Iris pigment epithelial cell (primary cell): ENCODE measurements at regions not wholly inside any gene's neighbourhood (a gene's known extent, or its start where the extent isn't known, plus 50 kb on each side); places are given as distances from the start of the nearest gene placed in this dataset.
"Not testable (repeated sequence)": the region's sequence is repeated elsewhere in the genome, so short reads cannot be mapped to it uniquely, and the experiment has no call there.

Experiments
- DNase-seq: peaks from one replicate; pipeline ENCODE4 v3.0.0-alpha.2; 2011; ENCODE audit warnings: low read depth

DNA sequence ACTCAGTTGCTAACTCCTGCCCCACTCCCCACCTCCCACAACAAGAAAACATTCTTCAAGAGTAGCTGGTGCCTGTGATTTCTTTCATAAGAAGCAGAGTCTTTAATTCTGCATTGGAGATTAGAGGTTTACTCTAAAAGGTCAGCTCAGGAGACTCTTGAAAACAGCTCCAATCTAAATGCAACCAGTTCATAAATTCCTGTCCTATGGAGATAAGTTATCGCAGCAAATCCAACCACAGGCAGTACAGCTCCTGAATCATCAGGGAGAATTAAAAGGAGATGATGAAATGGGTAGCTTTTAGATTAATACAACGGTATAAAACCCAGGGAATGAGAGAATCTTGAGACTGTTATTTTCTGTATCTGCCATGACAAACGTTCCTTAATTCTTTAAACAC, 130.7 kb downstream of the SOCS6 start:
- DNase-seq: peak; percentile 87

DNA sequence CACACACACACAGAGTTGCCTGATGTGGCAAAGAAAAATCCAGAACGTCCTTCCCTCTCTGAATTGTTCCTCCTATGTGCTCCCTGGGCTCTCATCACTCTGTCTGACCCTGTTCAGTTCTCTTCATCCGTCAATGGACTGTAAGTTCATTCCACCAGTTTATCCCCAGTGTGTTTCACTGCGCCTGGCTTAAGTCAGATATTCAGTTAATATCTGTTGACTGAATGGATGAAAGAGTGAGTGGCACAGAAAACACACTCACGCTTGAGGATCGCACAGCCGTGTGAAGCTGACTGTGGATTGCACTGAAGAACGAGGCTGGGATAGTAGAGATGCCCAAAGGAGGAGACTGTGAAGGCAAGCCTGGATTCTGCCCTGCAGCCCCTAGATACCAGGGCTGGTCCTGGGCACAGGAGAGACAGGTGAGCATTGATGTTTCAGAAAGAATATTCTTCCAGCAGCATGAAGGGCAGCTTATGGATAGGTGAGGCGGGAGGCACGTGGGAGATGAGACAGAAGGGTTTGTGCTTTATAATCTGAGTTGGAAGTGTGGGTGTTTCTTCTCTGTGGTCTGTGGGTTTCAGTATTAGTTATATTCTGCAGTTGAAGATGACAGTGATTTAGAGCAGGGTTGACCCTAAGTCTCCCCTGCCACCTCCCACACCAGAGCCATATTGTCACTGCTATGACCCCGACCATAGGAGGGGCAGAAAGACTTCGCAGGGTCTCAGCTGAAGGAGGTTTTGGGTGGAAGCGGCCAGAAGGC, 129.9 kb downstream of the SOCS6 start:
- no peak for DNase-seq

DNA sequence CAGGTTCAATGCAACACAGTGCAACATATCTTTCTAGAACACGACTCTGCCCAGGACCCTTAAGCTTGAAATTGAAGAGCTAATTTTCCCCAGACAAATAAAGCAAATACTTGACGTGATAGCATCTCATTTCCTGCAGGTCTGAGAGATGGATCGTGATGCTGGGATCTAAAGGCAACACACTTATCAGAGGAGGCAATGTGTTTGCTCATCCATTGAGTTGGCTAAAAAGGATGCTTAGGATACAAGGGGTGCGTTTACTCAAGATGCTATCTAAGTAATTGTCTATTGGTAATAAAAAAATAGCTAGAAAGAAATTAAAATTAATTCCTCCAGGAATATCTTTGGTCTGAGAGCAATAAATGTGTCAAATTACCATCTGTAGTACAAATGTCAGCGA, 129.0 kb downstream of the SOCS6 start:
- no peak for DNase-seq

DNA sequence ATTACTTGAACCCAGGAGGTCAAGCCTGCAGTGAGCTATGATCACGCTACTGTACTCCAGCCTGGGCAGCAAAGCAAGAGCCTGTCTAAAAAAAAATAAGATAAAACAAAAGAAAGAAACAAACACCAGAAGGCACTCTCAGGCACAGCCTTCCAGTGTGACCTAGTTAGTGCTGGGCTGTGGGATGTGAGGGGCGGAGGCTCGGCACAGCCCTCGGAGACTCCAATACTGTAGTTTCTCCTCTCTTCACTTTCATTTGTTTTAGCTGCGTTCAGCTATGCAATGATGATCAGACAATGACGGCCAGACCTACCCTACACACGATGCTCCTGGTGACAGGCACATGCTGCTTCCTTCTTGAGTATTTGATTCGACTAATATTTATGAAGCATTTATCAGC, 127.7 kb downstream of the SOCS6 start:
- no peak for DNase-seq

DNA sequence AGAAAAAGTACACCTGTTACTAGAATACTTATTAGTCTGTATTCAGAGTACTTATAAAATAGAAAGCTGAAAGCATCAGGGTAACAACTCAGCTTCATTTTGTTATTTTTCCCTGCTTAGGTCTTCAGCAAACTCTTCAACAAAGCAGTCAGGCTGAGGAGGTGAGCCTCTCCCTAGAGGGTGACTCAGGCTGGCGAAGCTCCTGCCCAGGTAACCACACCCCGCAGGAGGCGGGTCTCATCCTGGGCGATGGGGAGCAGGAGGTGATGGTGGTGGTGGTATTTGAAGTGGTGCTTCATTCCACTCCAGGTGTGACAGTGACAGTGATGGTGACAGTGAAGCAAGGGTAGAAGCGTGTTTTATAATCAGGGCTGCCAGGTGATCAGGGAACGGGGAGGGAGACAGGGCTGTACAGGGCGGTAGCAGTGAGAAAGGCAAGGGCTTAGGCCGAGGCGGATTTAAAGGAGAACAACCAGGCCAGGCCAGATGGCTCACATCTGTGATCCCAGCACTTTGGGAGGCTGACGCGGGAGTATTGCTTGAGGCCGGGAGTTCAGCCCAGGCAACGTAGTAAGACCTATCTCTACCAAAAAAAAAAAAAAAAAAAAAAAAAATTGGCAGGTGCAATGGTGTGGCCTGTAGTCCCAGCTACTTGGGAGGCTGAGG, 127.1 kb downstream of the SOCS6 start:
- no peak for DNase-seq

DNA sequence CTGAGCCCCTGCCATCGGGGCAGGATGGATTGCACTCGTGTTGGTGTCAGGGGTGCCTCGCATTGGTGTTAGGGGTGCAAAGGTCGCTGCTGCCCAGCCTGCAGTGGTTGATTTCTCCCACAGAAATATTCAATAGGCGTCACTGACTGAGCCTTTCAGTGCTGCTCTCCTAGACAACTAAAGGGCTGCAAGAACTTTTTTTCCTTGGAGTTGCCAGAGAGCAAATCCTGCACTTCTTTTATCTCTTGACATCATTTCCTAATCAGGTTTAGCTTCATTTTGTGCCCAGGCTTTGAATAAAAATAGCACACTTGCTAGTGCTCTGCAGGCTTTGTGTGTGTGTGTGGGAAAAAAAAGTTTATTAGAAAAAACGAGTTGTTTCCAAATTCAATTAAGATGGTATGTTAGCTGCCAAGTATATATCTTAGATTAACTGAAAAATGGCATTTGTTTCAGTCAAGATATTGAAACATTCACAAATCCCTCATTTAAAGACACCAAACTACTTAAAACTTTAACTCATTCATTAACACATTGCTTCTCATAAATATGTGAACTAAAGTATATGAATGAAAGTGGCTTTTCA, 125.6 kb downstream of the SOCS6 start:
- DNase-seq: no peak

DNA sequence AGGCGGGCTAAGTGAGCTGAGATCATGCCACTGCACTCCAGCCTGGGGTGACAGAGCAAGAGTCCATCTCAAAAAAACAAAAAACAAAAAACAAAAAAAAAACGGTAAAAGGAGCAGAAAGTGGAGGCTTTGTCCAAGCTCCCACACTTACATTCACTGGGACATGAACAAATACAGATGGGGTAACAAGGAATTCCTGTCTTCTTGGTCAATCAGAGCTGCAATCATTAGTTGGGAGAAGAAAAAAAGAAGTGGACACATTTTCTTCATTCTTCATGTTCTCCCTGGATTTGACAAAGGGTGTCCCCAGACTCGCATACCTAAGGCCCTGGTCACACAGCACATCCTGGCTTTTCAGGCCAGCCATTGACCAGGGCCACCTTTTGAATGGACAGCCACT, 124.6 kb downstream of the SOCS6 start:
- DNase-seq: no peak

DNA sequence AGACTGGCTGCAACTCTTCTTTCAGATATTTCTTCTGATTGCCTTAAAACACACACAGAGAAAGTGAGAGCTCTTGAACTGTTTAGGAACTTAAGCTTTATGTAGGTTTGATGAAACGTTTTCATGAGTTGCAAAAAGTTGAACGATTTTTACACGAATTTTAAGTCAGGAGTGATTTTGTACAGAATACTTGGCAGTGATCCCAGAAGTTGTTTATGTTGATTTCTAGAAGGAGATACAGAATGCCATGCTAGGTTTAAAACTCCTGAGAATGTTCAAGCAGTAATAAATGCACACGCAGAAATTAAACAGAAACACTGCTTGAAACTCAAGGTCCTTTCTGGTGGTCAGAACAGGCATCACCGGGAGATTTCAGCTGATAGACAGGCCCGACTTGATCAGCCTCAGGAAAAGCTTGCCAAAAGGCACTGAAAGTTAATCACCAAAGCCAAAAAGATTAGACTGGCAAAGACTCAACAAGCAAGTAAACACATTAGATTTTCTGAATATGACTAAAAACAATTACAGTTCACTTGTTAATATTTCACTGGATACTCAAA, 123.1 kb downstream of the SOCS6 start:
- DNase-seq: peak; percentile 62

DNA sequence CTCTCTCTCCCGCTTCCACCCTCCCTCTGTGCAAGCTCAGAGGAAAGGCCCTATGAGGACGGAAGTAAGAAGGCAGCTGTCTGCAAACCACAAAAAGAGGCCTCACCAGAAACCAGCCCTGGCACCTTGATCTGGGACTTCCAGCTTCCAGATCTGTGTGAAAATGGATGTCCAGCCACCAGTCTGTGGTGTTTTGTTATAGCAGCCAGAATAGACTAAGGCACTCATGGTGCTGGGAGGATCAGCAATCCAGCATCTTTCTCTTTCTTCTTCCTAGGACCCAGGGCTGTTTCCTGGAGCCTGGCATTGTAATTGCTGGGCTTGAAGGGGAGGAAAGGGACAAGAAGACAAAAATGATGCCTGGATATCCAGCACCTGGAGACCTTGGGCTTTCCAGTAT, 122.5 kb downstream of the SOCS6 start:
- no peak for DNase-seq

DNA sequence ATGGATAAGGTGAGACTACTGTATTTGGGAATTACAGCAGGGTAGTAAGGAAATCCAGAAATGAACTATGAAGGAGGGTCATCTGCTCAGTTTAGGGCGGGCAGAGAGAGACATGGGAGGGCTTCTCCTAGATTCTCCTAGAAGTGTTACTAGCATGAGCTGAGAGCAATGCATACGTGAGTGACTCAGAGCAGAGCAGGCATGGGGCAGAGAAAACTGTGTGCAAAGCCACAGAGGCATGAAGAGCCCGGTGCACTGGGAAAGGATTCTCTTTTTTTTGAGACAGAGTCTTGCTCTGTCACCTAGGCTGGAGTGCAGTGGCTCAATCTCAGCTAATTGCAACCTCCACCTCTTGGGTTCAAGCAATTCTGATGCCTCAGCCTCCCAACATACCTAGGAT, 116.2 kb downstream of the SOCS6 start:
- no peak for DNase-seq

DNA sequence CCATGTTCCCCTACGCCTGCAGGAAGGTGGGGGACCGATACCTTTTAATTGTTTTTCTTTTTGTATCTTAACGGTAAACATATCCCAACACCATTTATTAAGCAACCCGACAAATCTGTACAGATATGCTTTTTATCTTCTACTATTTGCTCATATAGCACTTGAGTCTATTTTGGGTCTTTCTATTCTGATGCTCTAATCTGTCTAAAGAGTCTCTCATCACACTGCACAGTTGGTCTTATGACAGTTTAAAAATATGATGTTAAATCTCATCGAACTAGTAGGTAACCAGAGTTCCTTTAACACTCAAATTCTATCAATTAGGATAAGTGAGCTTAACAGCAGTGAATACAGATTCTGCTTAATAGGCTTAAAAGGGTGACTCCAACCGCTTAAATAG, 111.6 kb downstream of the SOCS6 start:
- DNase-seq: no peak

DNA sequence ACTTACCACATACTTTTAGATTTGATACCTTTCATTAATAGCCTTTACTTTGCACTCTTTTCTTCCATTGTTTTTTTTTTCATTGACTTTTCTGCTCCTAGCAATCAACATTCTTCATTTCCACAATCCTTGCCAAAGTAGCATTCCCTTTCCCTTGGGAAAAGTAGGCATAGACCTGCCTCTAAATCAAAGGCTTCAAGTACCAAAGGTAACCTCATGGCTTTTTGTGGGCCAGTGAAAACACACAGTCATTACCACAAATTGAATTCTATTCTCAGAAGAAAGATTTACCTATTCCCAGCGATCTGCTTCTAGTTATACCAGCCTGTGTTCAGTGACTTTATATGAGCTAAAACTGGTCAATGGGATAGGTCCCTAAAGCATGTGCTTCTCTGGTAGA, 109.2 kb downstream of the SOCS6 start:
- no peak for DNase-seq

DNA sequence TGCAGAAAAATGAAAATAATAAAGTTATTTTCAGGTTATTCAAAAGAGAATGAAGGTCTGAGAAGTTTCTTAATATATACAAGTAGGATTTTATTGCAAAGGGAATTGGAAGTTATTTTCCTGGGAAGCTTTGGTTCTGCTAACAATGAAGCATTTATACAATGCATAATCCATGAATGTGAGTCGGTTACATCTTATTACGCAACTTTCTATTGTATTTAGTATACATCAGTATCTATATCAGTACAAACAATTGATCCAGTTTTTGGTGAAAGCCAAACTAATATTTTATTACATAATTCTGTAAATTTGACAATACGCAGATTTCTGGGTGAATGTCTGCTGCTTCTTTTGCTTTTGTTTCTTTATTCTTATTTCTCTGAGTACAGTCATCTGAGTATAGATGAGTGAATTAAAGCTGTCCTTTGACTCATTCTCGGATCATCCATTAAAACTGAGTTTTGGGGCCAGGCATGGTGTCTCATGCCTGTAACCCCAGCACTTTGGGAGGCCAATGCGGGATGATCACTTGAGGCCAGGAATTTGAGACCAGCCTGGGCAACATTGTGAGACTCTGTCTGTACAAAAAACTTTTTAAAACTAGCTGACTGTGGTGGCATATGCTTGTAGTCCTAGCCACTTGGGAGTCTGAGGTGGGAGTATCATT, 108.5 kb downstream of the SOCS6 start:
- no peak for DNase-seq

DNA sequence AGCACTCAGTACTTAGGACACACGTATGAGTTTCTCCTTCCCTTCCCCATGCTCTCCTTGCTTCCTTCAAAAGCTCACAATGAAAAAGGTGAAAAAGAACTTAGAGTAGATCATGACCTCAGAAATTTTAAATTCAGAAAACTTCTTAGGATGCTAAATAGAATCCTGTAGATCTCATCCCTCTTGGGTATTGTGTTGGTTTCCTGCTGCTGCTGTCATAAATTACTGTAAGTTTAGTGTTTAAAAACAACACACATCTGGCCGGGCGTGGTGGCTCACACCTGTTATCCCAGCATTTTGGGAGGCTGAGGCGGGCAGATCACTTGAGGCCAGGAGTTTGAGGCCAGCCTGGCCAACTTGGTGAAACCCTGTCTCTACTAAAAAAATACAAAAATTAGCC, 106.9 kb downstream of the SOCS6 start:
- not testable (repeated sequence) for DNase-seq

DNA sequence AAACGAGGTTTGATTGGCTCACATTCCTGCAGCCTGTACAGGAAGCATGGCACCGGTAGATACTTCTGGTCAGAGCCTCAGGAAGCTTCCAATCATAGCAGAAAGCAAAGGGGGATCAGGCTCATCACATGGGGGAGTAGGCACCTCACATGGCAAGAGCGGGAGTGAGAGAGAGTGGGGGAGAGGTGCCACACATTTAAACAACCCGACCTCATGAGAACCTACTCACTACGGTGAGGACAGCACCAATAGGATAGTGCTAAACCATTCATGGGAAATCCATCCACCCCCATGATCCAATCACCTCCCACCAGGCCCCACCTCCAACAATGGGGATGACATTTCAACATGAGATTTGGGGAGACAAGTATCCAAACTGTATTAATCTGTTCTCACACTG, 105.8 kb downstream of the SOCS6 start:
- DNase-seq: no peak

DNA sequence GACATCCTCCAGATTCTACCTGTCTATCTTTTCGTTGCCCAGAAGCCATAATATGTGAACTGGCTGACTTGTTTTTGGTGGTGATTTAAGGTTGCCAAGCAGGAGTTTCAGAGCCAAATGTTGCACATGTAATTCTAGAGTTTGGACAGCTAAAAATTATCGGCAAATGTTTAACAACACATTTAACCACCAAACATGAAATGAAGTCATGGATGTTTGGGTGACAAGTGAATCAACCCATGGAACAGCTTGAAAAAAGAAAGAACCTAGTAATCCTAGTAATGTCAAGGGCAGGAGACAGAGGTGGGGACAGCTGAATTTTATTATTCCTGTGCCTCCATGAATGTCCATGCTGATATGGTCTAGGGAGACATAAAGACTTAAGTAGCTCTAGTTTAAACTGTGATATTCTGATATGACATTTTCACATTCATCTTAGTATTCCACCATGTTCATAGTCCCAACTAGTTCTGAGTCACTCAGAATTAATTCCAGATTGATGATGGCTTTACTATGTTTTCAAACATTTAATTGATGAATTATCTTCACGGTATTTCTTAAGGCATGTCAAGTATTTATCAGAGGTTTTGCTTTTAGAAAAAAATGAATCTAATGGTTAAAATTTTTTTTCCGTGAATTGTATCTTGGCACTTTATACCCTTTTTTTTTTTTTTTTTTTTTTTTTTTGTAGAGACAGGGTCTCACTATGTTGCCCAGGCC, 101.7 kb downstream of the SOCS6 start:
- peak; percentile 45 for DNase-seq

DNA sequence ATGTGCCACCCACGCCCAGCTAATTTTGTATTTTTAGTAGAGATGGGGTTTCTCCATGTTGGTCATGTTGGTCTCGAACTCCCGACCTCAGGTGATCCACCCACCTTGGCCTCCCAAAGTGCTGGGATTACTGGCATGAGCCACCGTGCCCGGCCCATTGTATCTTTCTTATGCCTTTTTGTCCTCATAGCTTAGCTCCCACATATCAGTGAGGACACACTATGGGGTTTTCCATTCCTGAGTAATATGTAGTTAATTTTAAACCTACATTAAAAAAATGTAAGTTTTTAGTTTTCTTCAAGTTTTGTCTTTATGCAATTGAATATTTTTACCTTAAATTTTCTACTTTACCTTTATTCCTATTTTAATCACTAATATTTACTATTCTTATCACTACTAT, 100.2 kb downstream of the SOCS6 start:
- DNase-seq: not testable (repeated sequence)

DNA sequence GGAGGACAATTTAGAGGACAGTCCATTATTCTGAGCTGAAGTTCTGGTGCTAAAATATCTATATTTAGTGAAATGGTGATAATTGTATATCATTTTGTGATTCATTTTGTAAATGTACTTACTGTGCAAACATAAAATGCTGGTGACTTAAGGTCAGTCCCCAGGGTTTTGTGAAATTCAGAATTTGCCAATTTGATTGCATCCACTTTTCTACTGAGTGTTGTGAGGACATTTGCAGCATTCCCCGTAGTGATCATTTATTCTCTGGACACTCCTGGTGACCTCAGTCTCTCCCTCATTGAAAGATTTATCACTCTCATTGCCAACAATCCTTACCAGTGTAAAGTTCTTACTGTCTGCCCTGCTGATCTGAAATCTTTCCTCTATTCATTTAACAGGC, 98.2 kb downstream of the SOCS6 start:
- DNase-seq: no peak

DNA sequence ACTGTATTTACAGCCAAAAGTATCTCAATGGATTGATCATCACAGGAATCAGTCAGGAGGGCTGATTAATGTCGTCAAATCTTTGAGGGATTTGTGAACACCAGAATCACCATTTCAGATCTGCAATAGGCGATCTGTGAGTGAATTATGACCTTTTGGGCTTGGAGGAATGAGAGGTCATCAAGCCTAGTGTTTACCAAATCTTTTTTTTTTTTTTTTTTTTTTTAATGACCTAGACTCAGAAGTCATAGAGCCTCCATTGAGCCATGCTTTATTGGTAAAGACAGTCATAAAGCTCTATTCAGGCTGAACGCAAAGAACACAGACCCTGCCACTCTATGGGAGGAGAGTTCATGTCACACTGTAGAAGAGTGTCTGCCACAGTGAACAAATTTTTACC, 97.7 kb downstream of the SOCS6 start:
- no peak for DNase-seq

DNA sequence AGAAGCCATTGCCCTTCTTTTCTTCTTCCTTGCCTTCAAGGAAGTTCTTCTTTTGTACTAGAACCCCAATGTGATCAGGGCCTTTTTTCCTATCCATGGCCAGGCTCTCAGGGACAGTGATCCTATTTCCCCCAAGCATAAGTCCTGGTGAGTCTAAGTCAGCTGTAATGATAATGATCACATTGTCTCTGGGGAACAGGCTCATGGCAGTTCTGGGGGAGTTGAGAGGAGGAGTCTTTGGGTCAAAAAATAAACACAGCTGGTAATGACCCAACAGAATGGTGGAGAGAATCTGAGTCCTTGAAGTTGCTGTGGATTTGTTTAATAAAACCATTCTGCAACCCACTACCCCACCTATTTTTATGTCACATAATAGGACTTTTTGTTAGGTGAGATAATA, 96.6 kb downstream of the SOCS6 start:
- DNase-seq: no peak

DNA sequence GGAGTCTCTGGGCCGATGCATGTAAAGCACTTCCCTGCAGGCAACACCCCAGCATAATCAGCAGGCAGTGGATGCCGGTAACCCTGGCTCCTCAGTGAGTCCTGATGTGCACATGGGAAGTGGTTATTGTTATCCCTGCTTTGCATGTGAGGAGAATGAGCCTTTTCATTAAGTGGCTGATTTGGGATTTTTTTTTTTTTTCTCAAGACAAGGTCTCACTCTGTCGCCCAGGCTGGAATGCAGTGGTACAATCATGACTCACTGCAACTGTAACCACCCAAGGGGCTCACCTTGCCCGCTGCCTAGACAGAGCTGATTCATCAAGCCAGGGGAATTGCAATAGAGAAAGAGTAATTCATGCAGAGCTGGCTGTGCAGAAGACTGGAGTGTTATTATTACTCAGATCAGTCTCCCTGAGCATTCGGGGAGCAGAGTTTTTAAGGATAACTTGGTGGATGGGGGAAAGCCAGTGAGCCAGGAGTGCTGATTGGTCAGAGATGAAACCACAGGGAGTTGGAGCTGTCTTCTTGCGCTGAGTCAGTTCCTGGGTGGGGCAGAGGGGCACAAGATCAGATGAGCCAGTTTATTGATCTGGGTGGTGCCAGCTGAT, 95.4 kb downstream of the SOCS6 start:
- peak; percentile 76 for DNase-seq
